ENCODE measurements at regions not wholly inside any gene's neighbourhood (a gene's known extent, or its start where the extent isn't known, plus 50 kb on each side); places are given as distances from the start of the nearest gene placed in this dataset.
"Not testable (repeated sequence)": the region's sequence is repeated elsewhere in the genome, so short reads cannot be mapped to it uniquely, and the experiment has no call there.

- Histone ChIP-seq H2AFZ (ENCODE audit: low read depth, low read length) (no peak overlapping the region), H3K36me3 (ENCODE audit: insufficient read depth, low read length) (no peaks in the 10 kb centered on the region), H3K4me3 (ENCODE audit: low read length) (no peak overlapping the region), H3K27me3 (ENCODE audit: insufficient read depth, low read length) (no peaks in the 10 kb centered on the region), H3K4me1 (ENCODE audit: insufficient read depth, low read length) (no peaks in the 10 kb centered on the region), H3K9me3 (ENCODE audit: low read length) (no peaks in the 10 kb centered on the region)
Measured at GRCh38 chr2:41032715-41033114, 580.8 kb upstream of the SLC8A1 start.

DNA sequence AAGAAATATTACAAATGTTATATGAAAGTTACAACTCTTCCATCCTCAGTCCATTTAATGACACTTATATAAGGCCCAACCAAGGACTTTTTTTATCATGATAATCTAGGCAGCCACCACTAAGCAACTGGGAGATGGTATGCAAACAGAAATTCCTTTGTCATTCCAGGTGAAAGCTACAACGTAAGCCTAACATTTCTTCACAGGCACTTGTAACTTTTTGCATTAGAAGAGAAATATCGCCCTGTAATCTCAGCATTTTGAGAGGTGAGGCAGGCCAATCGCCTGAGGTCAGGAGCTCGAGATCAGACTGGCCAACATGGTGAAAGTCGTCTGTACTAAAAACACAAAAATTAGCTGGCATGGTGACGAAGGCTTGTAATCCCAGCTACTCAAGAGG lies 581.2 kb upstream of the SLC8A1 start:
- Histone ChIP-seq H2AFZ (ENCODE audit: low read depth, low read length) (no peak overlapping the region), H3K27me3 (ENCODE audit: insufficient read depth, low read length) (no peaks in the 10 kb centered on the region), H3K9me3 (ENCODE audit: low read length) (no peaks in the 10 kb centered on the region), H3K4me1 (ENCODE audit: insufficient read depth, low read length) (no peaks in the 10 kb centered on the region), H3K4me3 (ENCODE audit: low read length) (no peak overlapping the region), H3K36me3 (ENCODE audit: insufficient read depth, low read length) (no peaks in the 10 kb centered on the region)

DNA sequence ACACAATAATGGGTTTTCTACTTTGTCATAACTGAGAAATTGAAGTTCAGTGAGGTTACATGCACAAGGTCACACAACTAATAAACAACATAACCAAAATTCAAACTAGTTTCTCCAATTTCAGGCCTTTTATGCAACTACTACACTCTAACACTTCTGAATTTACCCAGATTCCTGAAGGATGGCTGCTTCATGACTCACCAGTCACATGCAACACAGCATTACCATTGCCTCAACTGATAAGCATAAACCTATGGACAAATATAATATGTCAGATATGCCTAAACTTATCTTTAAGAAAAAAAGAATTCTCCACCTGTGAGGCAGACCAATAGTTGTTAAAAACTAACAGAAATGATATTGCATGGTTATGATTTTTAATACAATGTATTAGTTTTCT lies 586.5 kb upstream of the SLC8A1 start:
- Histone ChIP-seq H3K4me3 (ENCODE audit: low read length) (no peak overlapping the region), H3K4me1 (ENCODE audit: insufficient read depth, low read length) (no peaks in the 10 kb centered on the region), H3K9me3 (ENCODE audit: low read length) (no peaks in the 10 kb centered on the region), H3K36me3 (ENCODE audit: insufficient read depth, low read length) (no peaks in the 10 kb centered on the region), H2AFZ (ENCODE audit: low read depth, low read length) (no peak overlapping the region), H3K27me3 (ENCODE audit: insufficient read depth, low read length) (no peaks in the 10 kb centered on the region)

DNA sequence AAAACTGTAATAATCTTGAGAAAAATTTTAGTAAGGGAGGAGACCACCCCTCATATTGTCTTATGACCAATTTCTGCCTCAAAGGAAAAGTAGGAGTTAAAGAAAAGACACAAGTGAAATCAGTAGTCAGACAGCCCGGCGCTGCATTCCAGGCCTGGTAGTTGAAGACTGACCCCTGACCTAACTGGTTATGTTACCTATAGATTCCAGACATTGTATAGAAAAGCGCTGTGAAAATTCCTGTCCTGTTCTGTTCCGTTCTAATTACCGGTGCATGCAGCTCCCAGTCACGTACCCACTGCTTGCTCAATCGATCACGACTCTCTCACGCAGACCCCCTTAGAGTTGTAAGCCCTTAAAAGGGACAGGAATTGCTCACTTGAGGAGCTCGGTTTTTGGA lies 587.9 kb upstream of the SLC8A1 start:
- H2AFZ ChIP-seq (ENCODE audit: low read depth, low read length) = not testable (repeated sequence)

DNA sequence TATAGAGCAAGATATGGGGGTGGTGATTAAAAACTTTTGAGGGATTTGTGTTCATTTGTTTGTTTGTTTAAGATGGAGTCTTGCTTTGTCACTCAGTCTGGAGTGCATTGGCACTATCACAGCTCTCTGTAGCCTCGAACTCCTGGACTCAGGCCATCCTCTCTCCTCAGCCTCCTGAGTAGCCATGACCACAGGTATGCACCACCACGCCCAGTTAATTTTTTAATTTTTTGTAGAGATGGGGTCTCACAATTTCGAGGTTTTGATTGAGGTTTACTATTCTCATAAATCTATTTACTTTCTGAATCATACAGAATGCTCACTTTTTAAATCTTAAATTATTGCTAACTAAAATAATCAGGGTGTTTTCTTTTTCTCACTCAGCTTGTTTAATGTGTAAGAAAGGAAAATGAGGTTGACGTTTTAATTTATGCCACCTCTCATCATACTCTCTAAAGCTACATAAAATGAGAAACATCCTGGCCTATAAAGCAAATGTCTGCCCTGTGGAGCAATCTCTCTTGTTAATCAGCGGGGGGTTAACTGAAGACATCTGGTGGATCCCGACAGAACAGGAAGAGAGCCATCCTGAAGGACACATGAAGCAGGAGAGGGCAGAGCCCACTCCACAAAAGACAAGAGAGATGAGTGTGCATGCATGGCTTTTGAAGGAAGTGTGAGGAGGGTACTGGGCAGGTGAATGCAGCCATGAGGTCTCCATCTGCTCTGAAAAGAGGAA lies 589.1 kb upstream of the SLC8A1 start:
- no peaks in the 10 kb centered on the region for H3K9me3 ChIP-seq (ENCODE audit: low read length)
- no peak overlapping the region for H2AFZ ChIP-seq (ENCODE audit: low read depth, low read length)
- no peaks in the 10 kb centered on the region for H3K27me3 ChIP-seq (ENCODE audit: insufficient read depth, low read length)
- H3K4me3 ChIP-seq (ENCODE audit: low read length) = no peak overlapping the region
- H3K4me1 ChIP-seq (ENCODE audit: insufficient read depth, low read length) = no peaks in the 10 kb centered on the region
- H3K36me3 ChIP-seq (ENCODE audit: insufficient read depth, low read length) = no peaks in the 10 kb centered on the region

More for the DNA sequence above, 587.9 kb upstream of the SLC8A1 start:
- H3K9me3 ChIP-seq (ENCODE audit: low read length); H3K27me3 ChIP-seq (ENCODE audit: insufficient read depth, low read length); H3K36me3 ChIP-seq (ENCODE audit: insufficient read depth, low read length); H3K4me3 ChIP-seq (ENCODE audit: low read length); H3K4me1 ChIP-seq (ENCODE audit: insufficient read depth, low read length): not testable (repeated sequence)

DNA sequence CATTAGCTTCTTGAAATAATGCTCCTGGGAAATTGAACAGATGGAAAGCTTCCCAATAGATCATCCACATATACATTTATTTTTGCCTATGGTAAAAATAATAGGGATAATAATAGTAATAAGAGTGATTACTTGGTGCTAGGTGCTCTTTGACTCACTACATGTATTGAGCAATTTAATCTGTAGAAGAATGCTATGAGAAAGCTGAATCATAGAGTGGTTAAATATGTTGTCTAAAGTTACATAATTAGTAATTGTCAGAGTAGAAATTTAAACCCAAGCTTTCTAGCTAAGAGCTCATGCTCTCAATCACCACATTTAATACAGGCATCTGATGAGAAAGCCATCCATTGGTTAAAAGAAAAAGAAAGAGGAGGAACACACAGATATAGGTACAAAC lies 590.5 kb upstream of the SLC8A1 start:
- Histone ChIP-seq H3K4me1 (ENCODE audit: insufficient read depth, low read length) (no peaks in the 10 kb centered on the region), H3K27me3 (ENCODE audit: insufficient read depth, low read length) (no peaks in the 10 kb centered on the region), H3K36me3 (ENCODE audit: insufficient read depth, low read length) (no peaks in the 10 kb centered on the region), H3K4me3 (ENCODE audit: low read length) (no peak overlapping the region), H2AFZ (ENCODE audit: low read depth, low read length) (no peak overlapping the region), H3K9me3 (ENCODE audit: low read length) (no peaks in the 10 kb centered on the region)

GRCh38 chr2:41061356-41061755 lies 609.5 kb upstream of the SLC8A1 start:
- no peaks in the 10 kb centered on the region for H3K9me3 ChIP-seq (ENCODE audit: low read length)
- no peaks in the 10 kb centered on the region for H3K4me1 ChIP-seq (ENCODE audit: insufficient read depth, low read length)
- no peak overlapping the region for H3K4me3 ChIP-seq (ENCODE audit: low read length)
- no peak overlapping the region for H2AFZ ChIP-seq (ENCODE audit: low read depth, low read length)
- no peaks in the 10 kb centered on the region for H3K27me3 ChIP-seq (ENCODE audit: insufficient read depth, low read length)
- no peaks in the 10 kb centered on the region for H3K36me3 ChIP-seq (ENCODE audit: insufficient read depth, low read length)

GRCh38 chr2:41062336-41062735 lies 610.4 kb upstream of the SLC8A1 start:
- H3K36me3 ChIP-seq (ENCODE audit: insufficient read depth, low read length) = no peaks in the 10 kb centered on the region

DNA sequence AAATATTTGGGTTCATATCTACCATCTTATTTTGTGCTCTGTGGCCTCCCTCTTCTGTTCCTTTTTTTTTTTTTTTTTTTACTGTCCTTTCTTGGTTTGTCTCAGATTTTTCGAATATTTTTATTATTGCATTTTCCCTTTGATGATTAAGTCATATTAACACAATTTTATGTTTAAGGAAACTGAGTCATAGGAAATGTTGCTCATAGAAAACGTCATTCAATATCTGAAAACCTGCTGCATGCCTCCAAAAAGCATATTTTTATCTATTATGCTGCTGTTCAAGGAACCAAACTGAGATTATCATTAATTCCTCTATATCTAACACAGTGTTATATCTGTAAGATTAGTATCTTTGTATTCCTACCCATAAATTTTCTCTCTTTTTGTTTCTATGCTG lies 614.3 kb upstream of the SLC8A1 start:
- Histone ChIP-seq H3K9me3 (ENCODE audit: low read length) (no peaks in the 10 kb centered on the region), H3K4me1 (ENCODE audit: insufficient read depth, low read length) (no peaks in the 10 kb centered on the region), H3K36me3 (ENCODE audit: insufficient read depth, low read length) (no peaks in the 10 kb centered on the region), H3K4me3 (ENCODE audit: low read length) (no peak overlapping the region), H3K27me3 (ENCODE audit: insufficient read depth, low read length) (no peaks in the 10 kb centered on the region), H2AFZ (ENCODE audit: low read depth, low read length) (no peak overlapping the region)

More at GRCh38 chr2:41062336-41062735, 610.4 kb upstream of the SLC8A1 start:
- Histone ChIP-seq H3K27me3 (ENCODE audit: insufficient read depth, low read length) (no peaks in the 10 kb centered on the region), H3K4me1 (ENCODE audit: insufficient read depth, low read length) (no peaks in the 10 kb centered on the region), H2AFZ (ENCODE audit: low read depth, low read length) (no peak overlapping the region), H3K4me3 (ENCODE audit: low read length) (no peak overlapping the region), H3K9me3 (ENCODE audit: low read length) (no peaks in the 10 kb centered on the region)

- Histone ChIP-seq H2AFZ (ENCODE audit: low read depth, low read length) (no peak overlapping the region), H3K9me3 (ENCODE audit: low read length) (no peaks in the 10 kb centered on the region), H3K27me3 (ENCODE audit: insufficient read depth, low read length) (no peaks in the 10 kb centered on the region), H3K4me3 (ENCODE audit: low read length) (no peak overlapping the region), H3K36me3 (ENCODE audit: insufficient read depth, low read length) (no peaks in the 10 kb centered on the region), H3K4me1 (ENCODE audit: insufficient read depth, low read length) (no peaks in the 10 kb centered on the region)
Measured at GRCh38 chr2:41068740-41069139, 616.9 kb upstream of the SLC8A1 start.

DNA sequence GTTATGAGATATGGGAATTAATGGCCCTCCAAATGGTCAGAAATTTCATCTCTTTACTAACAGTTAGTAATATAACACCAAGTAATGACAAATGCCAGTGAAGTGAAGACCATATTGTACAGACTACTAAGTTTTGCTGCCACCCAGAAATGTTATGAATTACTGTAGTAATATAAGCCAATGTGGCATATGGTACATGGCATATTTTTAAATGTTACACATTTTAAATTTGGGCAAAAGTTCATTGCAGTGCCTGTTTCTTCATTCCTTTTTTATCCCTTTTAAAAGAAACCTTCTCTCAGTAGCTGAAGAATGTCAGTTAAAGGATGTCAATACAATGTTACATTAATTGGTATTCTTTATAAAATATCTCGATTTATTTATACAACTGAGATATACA lies 626.5 kb upstream of the SLC8A1 start:
- no peaks in the 10 kb centered on the region for H3K27me3 ChIP-seq (ENCODE audit: insufficient read depth, low read length)
- no peak overlapping the region for H3K4me3 ChIP-seq (ENCODE audit: low read length)
- H3K4me1 ChIP-seq (ENCODE audit: insufficient read depth, low read length) = no peaks in the 10 kb centered on the region
- H3K36me3 ChIP-seq (ENCODE audit: insufficient read depth, low read length) = no peaks in the 10 kb centered on the region
- no peak overlapping the region for H2AFZ ChIP-seq (ENCODE audit: low read depth, low read length)
- H3K9me3 ChIP-seq (ENCODE audit: low read length) = no peaks in the 10 kb centered on the region

GRCh38 chr2:41079011-41079410 lies 627.1 kb upstream of the SLC8A1 start:
- H2AFZ ChIP-seq (ENCODE audit: low read depth, low read length) = no peak overlapping the region
- H3K4me1 ChIP-seq (ENCODE audit: insufficient read depth, low read length) = no peaks in the 10 kb centered on the region
- H3K36me3 ChIP-seq (ENCODE audit: insufficient read depth, low read length) = no peaks in the 10 kb centered on the region
- H3K9me3 ChIP-seq (ENCODE audit: low read length) = no peaks in the 10 kb centered on the region
- H3K4me3 ChIP-seq (ENCODE audit: low read length) = no peak overlapping the region
- H3K27me3 ChIP-seq (ENCODE audit: insufficient read depth, low read length) = no peaks in the 10 kb centered on the region

GRCh38 chr2:41084321-41084720 lies 632.4 kb upstream of the SLC8A1 start:
- Histone ChIP-seq H3K36me3 (ENCODE audit: insufficient read depth, low read length) (no peaks in the 10 kb centered on the region), H3K4me1 (ENCODE audit: insufficient read depth, low read length) (no peaks in the 10 kb centered on the region), H2AFZ (ENCODE audit: low read depth, low read length) (no peak overlapping the region)

DNA sequence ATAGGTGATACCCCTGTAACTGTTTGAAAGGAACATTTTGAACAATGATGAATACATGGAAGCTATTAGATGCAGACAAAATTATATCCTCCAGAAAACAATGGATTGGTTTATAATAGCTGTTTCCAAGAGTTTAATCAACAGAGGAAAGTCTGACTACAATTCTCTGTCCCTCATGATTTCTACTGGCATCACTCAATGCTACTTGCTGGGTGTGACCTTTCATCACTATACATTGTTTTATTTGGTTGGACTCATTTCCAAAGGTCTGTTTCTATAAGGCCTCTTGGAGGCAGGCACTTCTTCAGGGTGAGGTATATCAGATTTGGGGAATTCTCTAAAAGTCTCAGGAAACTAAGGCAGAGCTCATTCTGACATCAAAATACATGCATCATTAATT lies 636.1 kb upstream of the SLC8A1 start:
- no peaks in the 10 kb centered on the region for H3K4me1 ChIP-seq (ENCODE audit: insufficient read depth, low read length)
- H3K27me3 ChIP-seq (ENCODE audit: insufficient read depth, low read length) = no peaks in the 10 kb centered on the region
- no peak overlapping the region for H2AFZ ChIP-seq (ENCODE audit: low read depth, low read length)
- no peak overlapping the region for H3K4me3 ChIP-seq (ENCODE audit: low read length)
- no peaks in the 10 kb centered on the region for H3K36me3 ChIP-seq (ENCODE audit: insufficient read depth, low read length)
- H3K9me3 ChIP-seq (ENCODE audit: low read length) = no peaks in the 10 kb centered on the region

More at GRCh38 chr2:41084321-41084720, 632.4 kb upstream of the SLC8A1 start:
- Histone ChIP-seq H3K4me3 (ENCODE audit: low read length) (no peak overlapping the region), H3K27me3 (ENCODE audit: insufficient read depth, low read length) (no peaks in the 10 kb centered on the region), H3K9me3 (ENCODE audit: low read length) (no peaks in the 10 kb centered on the region)
